OCI-M1 (cell line): ENCODE measurements at regions not wholly inside any gene's neighbourhood (a gene's known extent, or its start where the extent isn't known, plus 50 kb on each side); places are given as distances from the start of the nearest gene placed in this dataset.
A peak's percentile ranks its signal among the peaks of the same experiment; 100 is the strongest.
"Not testable (repeated sequence)": the region's sequence is repeated elsewhere in the genome, so short reads cannot be mapped to it uniquely, and the experiment has no call there.

ENCODE experiments used
- DNase-seq: peaks from one replicate; lab custom pipeline; 2025; lab: John Stamatoyannopoulos, UW

DNA sequence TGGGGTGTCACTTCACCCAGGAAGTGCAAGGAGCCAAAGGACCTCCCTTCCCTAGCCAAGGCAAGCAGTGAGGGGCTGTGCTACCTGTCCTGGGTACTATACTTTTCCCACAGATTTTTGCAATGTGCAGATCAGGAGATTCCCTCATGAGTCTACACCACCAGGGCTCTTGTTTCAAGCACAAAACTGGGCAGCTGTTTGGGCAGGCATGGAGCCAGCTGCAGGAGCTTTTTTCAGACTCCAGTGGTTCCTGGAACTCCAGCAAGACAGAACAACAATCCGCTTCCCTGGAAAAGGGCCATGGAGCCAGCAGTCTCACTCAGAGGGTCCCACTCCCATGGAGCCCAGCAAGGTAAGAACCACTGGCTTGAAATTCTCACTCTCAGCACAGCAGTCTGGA lies 1649.6 kb downstream of the LRRC4C start:
- no peak for DNase-seq

DNA sequence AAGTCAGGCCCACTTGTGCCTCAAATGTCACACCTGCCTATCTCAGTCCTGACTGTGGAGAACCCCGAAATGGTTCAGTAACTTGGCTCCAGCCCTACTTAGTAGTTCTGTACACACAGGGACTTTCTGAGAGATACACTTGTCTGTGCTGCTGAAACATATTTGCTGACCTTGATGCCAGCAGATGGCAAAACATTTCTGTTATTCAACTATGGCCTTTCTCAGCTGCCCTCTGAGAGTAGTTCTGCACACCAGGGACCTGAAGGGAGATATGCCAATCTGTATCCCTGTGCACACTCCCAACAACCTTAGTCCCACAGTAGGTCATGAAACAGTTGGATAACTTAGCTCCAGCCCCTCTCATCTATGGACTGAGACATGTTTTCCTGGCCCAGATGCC lies 1651.5 kb downstream of the LRRC4C start:
- no peak for DNase-seq

DNA sequence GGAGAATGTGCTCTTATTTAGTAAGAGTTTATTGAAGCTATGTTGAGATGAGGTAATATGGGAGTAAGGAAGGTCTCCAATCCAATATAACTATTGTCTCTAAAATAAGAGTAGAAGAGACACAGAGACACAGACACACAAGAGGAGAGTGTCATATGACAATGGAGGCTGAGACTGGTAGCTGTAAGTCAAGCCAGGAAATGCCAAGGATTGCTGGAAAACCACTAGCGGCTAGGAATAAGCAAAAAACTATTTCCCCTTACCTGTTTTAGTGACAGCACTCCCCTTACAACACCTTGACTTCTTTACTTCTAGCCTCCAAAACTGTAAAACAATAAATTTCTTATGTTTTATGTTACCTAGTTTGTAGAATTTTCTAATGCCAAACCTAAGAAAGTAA lies 1652.8 kb downstream of the LRRC4C start:
- no peak for DNase-seq

DNA sequence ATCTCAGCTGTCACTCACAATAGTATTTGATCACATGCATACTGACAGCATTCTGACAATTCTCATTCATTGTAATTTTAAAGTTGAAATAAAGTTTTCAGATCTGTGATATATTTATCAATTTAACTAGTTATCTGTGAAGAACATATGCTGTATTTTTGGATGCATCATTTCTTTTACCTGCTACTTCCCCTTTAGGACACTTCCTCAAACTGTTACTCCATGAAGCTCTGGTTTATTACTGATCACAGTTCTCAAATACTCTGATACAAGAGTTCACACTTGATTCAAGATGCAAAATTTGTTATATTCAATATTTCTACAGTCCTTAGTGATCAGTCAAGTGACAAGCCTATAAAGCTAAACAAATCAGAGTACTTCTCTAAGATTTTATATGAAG lies 1655.2 kb downstream of the LRRC4C start:
- DNase-seq: peak; percentile 80

- no peak for DNase-seq
Measured at GRCh38 chr11:39786682-39787081, 1672.8 kb downstream of the LRRC4C start.

GRCh38 chr11:39786281-39786680 lies 1673.2 kb downstream of the LRRC4C start:
- DNase-seq: no peak

- DNase-seq: no peak
Measured at GRCh38 chr11:39784873-39785272, 1674.6 kb downstream of the LRRC4C start.

GRCh38 chr11:39780131-39780530 lies 1679.3 kb downstream of the LRRC4C start:
- peak; percentile 78 for DNase-seq

GRCh38 chr11:39777035-39777434 lies 1682.4 kb downstream of the LRRC4C start:
- no peak for DNase-seq

DNA sequence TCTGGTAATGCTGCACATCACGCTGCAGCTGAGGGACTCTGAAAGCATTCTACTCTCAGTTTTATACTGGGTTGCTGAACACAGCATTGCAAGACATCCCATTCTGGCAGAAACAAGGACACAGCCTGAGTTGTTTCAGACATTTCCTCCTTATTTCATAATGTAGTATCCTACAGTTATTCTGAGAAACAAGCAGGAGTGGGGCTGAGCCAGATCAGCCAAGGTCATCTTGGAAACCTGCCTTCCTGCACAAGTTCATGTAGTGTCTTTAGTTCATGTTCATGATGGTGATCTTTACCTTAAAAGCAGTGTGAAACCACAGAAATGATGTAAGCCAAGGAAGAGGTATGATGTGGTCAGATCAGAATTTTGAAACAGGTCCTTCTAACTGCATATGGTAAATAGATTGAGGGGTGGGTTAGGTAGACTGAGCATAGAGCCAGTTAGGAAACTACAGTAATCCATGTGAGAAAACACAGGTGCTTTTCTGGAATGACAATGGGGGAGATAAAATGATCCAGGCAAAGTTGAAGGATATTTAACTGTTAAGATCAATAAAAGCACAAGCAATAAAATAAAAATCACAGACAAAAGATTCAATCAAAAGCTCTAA lies 1686.8 kb downstream of the LRRC4C start:
- no peak for DNase-seq

DNA sequence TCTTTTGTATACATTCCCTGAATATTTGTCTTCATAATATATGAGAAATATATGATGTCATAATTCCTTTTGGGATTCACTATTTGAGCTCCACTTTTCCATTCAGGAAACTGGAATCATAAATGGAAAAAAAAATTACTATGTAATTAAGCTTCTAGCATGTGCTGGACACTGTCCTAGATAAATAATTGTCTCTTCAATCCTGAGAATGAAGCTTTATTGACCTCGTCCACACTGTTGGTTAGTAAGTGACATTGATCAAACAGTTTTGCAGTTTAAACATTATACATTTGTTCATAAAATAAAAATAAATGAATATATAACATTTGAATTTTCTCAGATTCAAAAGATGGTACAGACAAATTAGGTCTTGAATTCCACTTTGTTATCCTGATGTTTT lies 1691.2 kb downstream of the LRRC4C start:
- no peak for DNase-seq

DNA sequence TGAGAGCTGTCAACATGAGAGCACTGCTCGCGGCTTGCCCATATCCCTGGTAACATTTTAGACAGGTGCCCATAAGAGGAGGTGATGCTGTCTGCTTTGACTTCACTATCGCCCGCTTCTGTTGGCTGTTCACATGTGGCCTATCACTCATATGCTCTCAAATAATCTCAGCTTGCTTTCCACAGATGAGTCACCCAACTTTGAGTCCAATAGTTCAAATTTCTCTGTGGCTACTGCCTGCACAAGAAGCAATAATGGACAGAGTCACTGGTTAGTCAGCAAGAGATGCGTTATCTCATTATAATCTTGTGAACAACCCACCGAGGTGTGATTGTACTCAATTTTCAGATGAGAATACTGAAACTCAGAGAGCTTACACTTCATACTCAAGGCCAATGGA lies 1714.1 kb downstream of the LRRC4C start:
- DNase-seq: no peak

DNA sequence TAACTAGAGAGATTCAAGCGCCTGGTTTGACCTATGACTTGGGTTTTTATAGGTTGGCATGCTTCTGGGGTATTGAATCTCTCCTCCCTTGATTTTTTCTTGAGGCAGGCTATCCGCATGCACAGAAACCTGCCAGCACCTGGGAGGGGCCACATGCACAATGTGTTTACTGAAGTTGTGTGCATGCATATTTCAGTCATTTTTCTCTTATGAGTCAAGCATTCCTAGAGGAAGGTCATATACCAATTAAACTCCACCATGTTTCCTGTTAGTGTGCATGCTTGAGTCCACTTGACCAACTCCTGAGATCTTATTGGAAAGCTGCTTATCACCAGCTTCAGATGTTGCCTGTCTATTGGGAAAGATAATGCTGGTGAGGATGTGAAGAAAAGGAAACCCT lies 1718.4 kb downstream of the LRRC4C start:
- no peak for DNase-seq

- DNase-seq: not testable (repeated sequence)
Measured at GRCh38 chr11:39736351-39736750, 1723.1 kb downstream of the LRRC4C start.

DNA sequence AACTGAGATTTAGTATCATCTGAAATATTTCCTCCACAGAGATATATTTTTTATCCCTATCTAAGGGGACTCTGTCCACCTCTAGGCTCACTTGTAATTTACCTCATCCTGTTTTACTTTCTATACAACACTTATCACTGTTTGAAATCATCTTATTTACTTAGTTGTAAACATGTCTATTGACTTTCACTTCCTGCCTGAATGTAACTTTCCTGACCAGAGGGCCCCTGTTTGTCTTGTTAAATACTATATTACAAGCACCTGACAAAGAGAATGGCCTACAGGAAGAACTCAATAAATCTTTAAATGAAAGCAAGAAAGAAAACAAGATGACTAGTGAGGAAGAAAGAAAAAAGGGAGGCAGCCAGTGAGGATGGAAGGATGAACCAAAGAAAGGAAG lies 1727.5 kb downstream of the LRRC4C start:
- DNase-seq: no peak

GRCh38 chr11:39725081-39725480 lies 1734.4 kb downstream of the LRRC4C start:
- peak; percentile 67 for DNase-seq

DNA sequence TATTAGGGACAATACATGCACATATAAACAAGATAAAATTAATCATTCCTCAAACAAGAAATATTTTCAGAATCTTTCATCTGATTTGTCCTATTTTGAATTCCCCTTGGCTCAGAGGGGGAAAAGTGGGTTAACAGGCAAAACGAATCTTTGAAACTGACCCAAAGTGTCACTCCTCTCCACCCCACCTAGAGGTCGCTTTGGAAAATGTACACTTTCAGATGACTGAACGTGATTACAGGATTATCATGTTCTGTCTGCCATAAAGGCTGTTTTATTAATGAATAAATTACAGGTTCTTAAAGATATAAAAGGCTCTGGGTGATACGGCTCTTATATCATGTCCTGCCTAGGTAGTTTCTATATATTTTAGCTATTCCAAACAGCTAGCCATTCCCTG lies 1735.0 kb downstream of the LRRC4C start:
- DNase-seq: peak; percentile 71

- DNase-seq: peak; percentile 12
Measured at GRCh38 chr11:39712581-39712980, 1746.9 kb downstream of the LRRC4C start.

- no peak for DNase-seq
Measured at GRCh38 chr11:39690856-39691255, 1768.6 kb downstream of the LRRC4C start.

- no peak for DNase-seq
Measured at GRCh38 chr11:39683951-39684554, 1775.4 kb downstream of the LRRC4C start.

GRCh38 chr11:39683288-39683950 lies 1776.0 kb downstream of the LRRC4C start:
- DNase-seq: peak; percentile 7

DNA sequence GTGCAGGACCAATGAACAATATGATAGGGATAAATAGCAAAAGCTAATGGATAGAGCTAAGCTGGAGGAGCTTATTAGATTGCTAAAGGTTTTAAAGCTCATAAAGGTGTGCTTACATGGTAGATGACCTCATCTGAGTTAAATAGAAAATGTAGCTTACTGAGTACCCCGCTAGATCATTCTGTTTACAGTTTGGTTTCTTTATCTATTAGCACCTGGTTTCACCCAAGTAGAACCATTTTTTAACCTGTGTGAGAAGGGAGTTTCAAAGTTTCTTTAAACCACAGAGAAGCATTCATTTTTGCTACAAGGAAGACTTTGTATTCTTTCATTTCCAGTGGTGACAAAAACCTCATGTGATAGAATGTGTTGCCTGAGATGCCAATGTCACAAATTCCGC lies 1778.0 kb downstream of the LRRC4C start:
- no peak for DNase-seq

DNA sequence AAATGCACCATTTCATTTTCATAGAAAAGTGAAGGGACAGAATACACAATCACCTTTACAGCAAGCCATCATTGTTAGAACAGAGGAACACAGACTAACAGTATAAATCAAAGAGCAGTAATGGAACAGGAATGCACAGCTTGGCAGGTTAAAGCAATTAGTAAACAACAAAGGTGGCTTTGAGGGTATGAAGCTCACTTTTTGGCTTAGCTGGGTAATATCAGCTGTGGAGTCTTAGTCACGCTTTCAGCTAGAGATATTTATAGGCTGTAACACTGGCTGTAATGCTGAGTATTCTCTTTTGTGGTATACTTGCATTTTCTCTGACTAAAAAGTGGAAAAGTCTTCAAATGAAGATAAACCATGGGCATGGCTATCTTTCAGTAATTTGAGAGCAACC lies 1780.5 kb downstream of the LRRC4C start:
- DNase-seq: no peak

GRCh38 chr11:39675171-39675570 lies 1784.3 kb downstream of the LRRC4C start:
- no peak for DNase-seq
